Left ventricle myocardium inferior (tissue), 1 donor: ENCODE measurements at regions not wholly inside any gene's neighbourhood (a gene's known extent, or its start where the extent isn't known, plus 50 kb on each side); places are given as distances from the start of the nearest gene placed in this dataset.
"Not testable (repeated sequence)": the region's sequence is repeated elsewhere in the genome, so short reads cannot be mapped to it uniquely, and the experiment has no call there.

Experiments used
- DNase-seq: peaks from one replicate; pipeline ENCODE4 v3.0.0-alpha.2; 2020
- H3K27ac ChIP-seq: fragments of 200-600 bp; replicated peaks from 2 replicates; pipeline ENCODE4 v1.8.0; 2021
- H3K27me3 ChIP-seq: fragments of 200-600 bp; 2 replicates; pipeline ENCODE4 v1.8.0; 2021; ENCODE audit warnings: low read depth
- H3K36me3 ChIP-seq: fragments of 200-600 bp; 2 replicates; pipeline ENCODE4 v1.8.0; 2021
- H3K4me1 ChIP-seq: fragments of 200-600 bp; 2 replicates; pipeline ENCODE4 v1.8.0; 2021
- H3K4me3 ChIP-seq: fragments of 200-600 bp; 2 replicates; pipeline ENCODE4 v1.8.0; 2021; ENCODE audit warnings: mild to moderate bottlenecking, moderate library complexity
- H3K9me3 ChIP-seq: fragments of 200-600 bp; replicated peaks from 2 replicates; pipeline ENCODE4 v1.8.0; 2021
- intact Hi-C: fragments of 100-400 bp; cut with micrococcal nuclease; formaldehyde crosslinking; loops from one replicate; pipeline ENCODE4 v1.11.0; 2022
- TF ChIP-seq, protein P1 (sequence below): fragments of 200-600 bp; IDR thresholded peaks from 2 replicates; pipeline ENCODE4 v1.8.0; 2021; ENCODE audit warnings: antibody characterized with exemption, mild to moderate bottlenecking, borderline replicate concordance
- donor health status: DM: no; HTN: yes; CAD: no; lungs with severe emphysema.

GRCh38 chr6:82525775-82526495 is 162.3 kb downstream of the TPBG start:
- no peak for DNase-seq
- TF ChIP-seq, protein P1, sequence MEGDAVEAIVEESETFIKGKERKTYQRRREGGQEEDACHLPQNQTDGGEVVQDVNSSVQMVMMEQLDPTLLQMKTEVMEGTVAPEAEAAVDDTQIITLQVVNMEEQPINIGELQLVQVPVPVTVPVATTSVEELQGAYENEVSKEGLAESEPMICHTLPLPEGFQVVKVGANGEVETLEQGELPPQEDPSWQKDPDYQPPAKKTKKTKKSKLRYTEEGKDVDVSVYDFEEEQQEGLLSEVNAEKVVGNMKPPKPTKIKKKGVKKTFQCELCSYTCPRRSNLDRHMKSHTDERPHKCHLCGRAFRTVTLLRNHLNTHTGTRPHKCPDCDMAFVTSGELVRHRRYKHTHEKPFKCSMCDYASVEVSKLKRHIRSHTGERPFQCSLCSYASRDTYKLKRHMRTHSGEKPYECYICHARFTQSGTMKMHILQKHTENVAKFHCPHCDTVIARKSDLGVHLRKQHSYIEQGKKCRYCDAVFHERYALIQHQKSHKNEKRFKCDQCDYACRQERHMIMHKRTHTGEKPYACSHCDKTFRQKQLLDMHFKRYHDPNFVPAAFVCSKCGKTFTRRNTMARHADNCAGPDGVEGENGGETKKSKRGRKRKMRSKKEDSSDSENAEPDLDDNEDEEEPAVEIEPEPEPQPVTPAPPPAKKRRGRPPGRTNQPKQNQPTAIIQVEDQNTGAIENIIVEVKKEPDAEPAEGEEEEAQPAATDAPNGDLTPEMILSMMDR, result no peak
- no peak overlapping the region for H3K4me3 ChIP-seq
- H3K36me3 ChIP-seq, result no peaks in the 10 kb centered on the region
- H3K9me3 ChIP-seq, result peaks cover 12% of the 10 kb centered on the region
- H3K27ac ChIP-seq, result no peak overlapping the region
- no peaks in the 10 kb centered on the region for H3K27me3 ChIP-seq
- H3K4me1 ChIP-seq, result no peaks in the 10 kb centered on the region
- intact Hi-C loops, result no loop called here

DNA sequence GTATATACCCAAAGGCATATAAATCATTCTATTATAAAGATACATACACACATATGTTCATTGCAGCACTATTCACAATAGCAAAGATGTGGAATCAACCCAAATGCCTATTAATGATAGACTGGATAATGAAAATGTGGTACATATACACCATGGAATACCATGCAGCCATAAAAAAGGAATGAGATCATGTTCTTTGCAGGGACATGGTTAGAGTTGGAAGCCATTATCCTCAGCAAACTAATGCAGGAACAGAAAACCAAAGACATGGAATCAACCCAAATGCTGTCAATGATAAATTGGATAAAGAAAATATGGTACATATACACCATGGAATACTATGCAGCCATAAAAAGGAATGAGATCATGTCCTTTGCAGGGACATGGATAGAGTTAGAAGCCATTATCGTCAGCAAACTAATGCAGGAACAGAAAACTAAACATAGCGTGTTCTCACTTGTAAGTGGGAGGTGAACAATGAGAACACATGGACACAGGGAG is 166.4 kb downstream of the TPBG start:
- H3K36me3 ChIP-seq, intact Hi-C loops, DNase-seq: not testable (repeated sequence)

GRCh38 chr6:82534876-82535275 is 171.3 kb downstream of the TPBG start:
- intact Hi-C loops, result no loop called here
- H3K36me3 ChIP-seq, result no peaks in the 10 kb centered on the region
- H3K4me1 ChIP-seq, result no peaks in the 10 kb centered on the region
- H3K27me3 ChIP-seq, result no peaks in the 10 kb centered on the region
- no peak overlapping the region for H3K27ac ChIP-seq
- TF ChIP-seq, protein P1, result no peak
- no peak for DNase-seq
- no peak overlapping the region for H3K4me3 ChIP-seq
- peaks cover 10% of the 10 kb centered on the region for H3K9me3 ChIP-seq

More for the DNA sequence above, 166.4 kb downstream of the TPBG start:
- not testable (repeated sequence) for H3K27me3 ChIP-seq, H3K27ac ChIP-seq, H3K4me1 ChIP-seq, H3K4me3 ChIP-seq
- H3K9me3 ChIP-seq, result peaks cover 17% of the 10 kb centered on the region

GRCh38 chr6:82549480-82549879 is 185.9 kb downstream of the TPBG start:
- H3K27me3 ChIP-seq, intact Hi-C loops, H3K27ac ChIP-seq, H3K4me3 ChIP-seq, DNase-seq, H3K36me3 ChIP-seq, H3K4me1 ChIP-seq: not testable (repeated sequence)
- peaks cover 26% of the 10 kb centered on the region for H3K9me3 ChIP-seq

DNA sequence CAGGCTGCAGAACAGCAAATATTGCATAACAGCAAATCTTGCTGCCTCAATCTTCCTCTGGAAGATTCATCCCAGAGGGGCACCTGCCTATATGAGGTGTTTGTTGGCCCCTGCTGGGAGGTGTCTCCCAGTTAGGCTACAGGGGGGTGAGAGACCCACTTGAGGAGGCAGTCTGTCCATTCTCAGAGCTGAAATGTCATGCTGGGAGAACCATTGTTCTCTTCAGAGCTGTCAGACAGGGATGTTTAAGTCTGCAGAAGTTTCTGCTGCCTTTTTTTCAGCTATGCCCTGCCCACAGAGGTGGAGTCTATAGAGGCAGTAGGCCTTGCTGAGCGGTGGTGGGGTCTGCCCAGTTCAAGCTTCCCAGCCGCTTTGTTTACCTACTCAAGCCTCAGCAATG is 187.7 kb downstream of the TPBG start:
- H3K27ac ChIP-seq, H3K4me3 ChIP-seq, H3K36me3 ChIP-seq, DNase-seq, H3K27me3 ChIP-seq, H3K4me1 ChIP-seq, intact Hi-C loops: not testable (repeated sequence)
- peaks cover 15% of the 10 kb centered on the region for H3K9me3 ChIP-seq

DNA sequence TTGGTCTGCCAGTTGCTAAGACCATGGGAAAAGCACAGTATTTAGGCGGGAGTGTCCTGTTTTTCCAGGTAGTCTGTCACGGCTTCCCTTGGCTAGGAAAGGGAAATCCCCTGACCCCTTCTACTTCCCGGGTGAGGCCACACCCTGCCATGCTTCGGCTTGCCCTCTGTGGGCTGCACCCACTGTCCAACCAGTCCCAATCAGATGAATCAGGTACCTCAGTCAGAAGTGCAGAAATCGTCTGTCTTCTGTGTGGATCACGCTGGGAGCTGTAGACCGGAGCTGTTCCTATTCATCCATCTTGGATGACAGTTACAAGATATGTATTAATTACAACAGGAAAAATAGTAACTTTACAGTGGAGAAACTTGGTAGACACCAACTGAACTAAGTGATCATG is 188.2 kb downstream of the TPBG start:
- Histone ChIP-seq H3K4me3 (no peak overlapping the region), H3K27ac (no peak overlapping the region), H3K27me3 (no peaks in the 10 kb centered on the region), H3K4me1 (no peaks in the 10 kb centered on the region), H3K9me3 (peaks cover 10% of the 10 kb centered on the region), H3K36me3 (no peaks in the 10 kb centered on the region)
- intact Hi-C loops, result no loop called here
- TF ChIP-seq, protein P1, result no peak
- DNase-seq, result no peak

DNA sequence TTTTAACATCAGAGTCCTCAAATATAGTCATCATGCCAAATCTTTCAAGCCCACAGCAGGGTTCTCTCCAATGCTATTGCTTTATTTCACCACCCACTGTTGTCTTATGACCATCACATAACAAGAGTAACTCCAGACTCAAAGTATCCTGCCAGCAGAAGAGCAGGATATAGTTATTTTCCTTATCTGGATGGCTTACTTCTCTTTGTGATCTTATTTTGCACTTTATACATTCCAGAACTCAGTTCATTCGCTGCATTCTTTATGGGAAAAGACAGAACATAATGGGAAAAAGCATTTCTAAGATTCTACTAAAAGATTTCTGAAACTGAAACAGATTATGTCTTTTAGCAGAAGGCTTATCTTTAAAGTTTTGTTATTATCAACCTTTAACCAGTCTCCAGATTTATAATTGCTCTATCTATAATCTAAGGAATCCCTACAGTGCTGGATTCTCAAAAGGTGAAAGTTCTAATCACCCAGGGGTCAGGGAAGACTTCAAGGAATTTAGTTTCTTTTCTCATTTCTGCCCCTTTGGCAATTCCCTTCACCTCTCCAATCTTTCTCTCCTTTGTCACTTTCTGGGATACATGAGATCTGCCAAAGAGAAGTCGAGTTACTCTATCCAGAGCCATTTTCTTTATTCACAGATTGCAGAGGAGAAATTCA is 190.4 kb downstream of the TPBG start:
- intact Hi-C loops, result no loop called here

More for the DNA sequence above, 190.4 kb downstream of the TPBG start:
- H3K36me3 ChIP-seq, result no peaks in the 10 kb centered on the region
- no peaks in the 10 kb centered on the region for H3K9me3 ChIP-seq
- H3K4me1 ChIP-seq, result no peaks in the 10 kb centered on the region
- TF ChIP-seq, protein P1, result no peak
- H3K27ac ChIP-seq, result no peak overlapping the region
- H3K27me3 ChIP-seq, result no peaks in the 10 kb centered on the region
- H3K4me3 ChIP-seq, result no peak overlapping the region
- no peak for DNase-seq
